Eye (tissue), 1 donor: ENCODE measurements at regions not wholly inside any gene's neighbourhood (a gene's known extent, or its start where the extent isn't known, plus 50 kb on each side); places are given as distances from the start of the nearest gene placed in this dataset.
"Not testable (repeated sequence)": the region's sequence is repeated elsewhere in the genome, so short reads cannot be mapped to it uniquely, and the experiment has no call there.

Experiments used
- DNase-seq: peaks from one replicate; pipeline ENCODE4 v3.0.0-alpha.2; 2015

- no peak for DNase-seq
Observed at GRCh38 chr12:25615119-25615518, 62.0 kb upstream of the LMNTD1 start.

- DNase-seq, result no peak
Observed at GRCh38 chr12:25616286-25616685, 63.2 kb upstream of the LMNTD1 start.

GRCh38 chr12:25617991-25618390 lies 64.9 kb upstream of the LMNTD1 start:
- no peak for DNase-seq

- no peak for DNase-seq
Observed at GRCh38 chr12:25623816-25624215, 70.7 kb upstream of the LMNTD1 start.

GRCh38 chr12:25625146-25625545 lies 72.1 kb upstream of the LMNTD1 start:
- DNase-seq, result no peak

GRCh38 chr12:25629341-25629740 lies 76.3 kb upstream of the LMNTD1 start:
- peak; percentile 51 for DNase-seq

- DNase-seq, result not testable (repeated sequence)
Observed at GRCh38 chr12:25630735-25631515, 77.8 kb upstream of the LMNTD1 start.

- DNase-seq, result not testable (repeated sequence)
Observed at GRCh38 chr12:25633149-25633548, 80.1 kb upstream of the LMNTD1 start.

GRCh38 chr12:25637752-25638151 lies 84.7 kb upstream of the LMNTD1 start:
- no peak for DNase-seq

GRCh38 chr12:25639406-25639805 lies 86.3 kb upstream of the LMNTD1 start:
- no peak for DNase-seq

- no peak for DNase-seq
Observed at GRCh38 chr12:25644979-25645378, 91.9 kb upstream of the LMNTD1 start.

- DNase-seq, result no peak
Observed at GRCh38 chr12:25645427-25645826, 92.3 kb upstream of the LMNTD1 start.

GRCh38 chr12:25651931-25652330 lies 98.8 kb upstream of the LMNTD1 start:
- DNase-seq, result no peak

GRCh38 chr12:25652371-25652770 lies 99.3 kb upstream of the LMNTD1 start:
- DNase-seq, result no peak

GRCh38 chr12:25653487-25654175 lies 100.5 kb upstream of the LMNTD1 start:
- DNase-seq, result no peak

- no peak for DNase-seq
Observed at GRCh38 chr12:25655702-25656101, 102.6 kb upstream of the LMNTD1 start.

GRCh38 chr12:25659621-25660020 lies 106.5 kb upstream of the LMNTD1 start:
- DNase-seq, result peak; percentile 41

GRCh38 chr12:25670076-25671055 lies 117.3 kb upstream of the LMNTD1 start:
- no peak for DNase-seq

- DNase-seq, result no peak
Observed at GRCh38 chr12:25675808-25676207, 122.7 kb upstream of the LMNTD1 start.

- no peak for DNase-seq
Observed at GRCh38 chr12:25677232-25677937, 124.3 kb upstream of the LMNTD1 start.

- DNase-seq, result no peak
Observed at GRCh38 chr12:25681580-25681979, 128.5 kb upstream of the LMNTD1 start.

GRCh38 chr12:25682421-25682820 lies 129.3 kb upstream of the LMNTD1 start:
- no peak for DNase-seq

- no peak for DNase-seq
Observed at GRCh38 chr12:25684070-25684469, 131.0 kb upstream of the LMNTD1 start.
